ENCODE measurements at regions not wholly inside any gene's neighbourhood (a gene's known extent, or its start where the extent isn't known, plus 50 kb on each side); places are given as distances from the start of the nearest gene placed in this dataset.

DNA sequence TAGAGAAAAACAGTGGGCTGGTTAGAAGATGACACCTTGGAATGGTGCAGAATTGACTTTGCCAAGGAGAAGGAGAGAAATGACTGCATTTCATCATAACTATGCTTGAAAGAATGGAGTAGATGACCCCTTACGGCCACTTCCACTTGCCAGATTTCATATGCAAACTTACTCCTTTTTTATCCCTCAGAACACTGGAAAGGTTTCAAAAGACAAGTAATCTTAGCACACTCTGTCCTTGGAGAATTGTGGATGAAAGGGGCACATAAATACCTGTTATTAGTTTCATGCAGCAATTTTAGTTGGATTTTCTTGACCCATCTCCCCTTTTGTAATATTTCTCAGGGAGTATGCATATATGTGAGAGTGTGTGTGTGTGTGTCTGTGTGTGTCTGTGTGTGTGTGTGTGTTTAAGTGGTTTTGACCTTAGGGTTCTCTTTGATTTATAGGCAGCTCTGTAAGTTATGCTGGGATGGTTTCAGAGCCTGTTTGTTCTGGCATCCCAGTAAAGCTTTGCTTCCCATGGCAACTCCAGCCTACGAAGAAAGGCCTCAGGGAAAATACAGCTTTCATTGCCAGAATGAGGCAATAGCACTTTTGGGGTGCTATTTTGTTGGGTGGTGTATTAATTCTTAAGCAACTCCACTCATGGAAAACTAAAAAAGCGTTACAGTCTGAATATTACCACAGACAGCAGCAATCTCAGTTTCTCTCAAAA, 122.2 kb upstream of the TP63 start:
- Histone ChIP-seq H3K4me3 (replicated peaks in 1 of 3; ENCODE audit: low read depth in 2 of 3, low read length in 3 of 3) (no peak overlapping the region), H3K27me3 (ENCODE audit: control insufficient read depth in 2 of 2, insufficient read depth in 2 of 2, low read length in 2 of 2) (no peaks in the 10 kb centered on the region), H3K4me1 (ENCODE audit: control insufficient read depth in 1 of 2, insufficient read depth in 2 of 2, low read length in 2 of 2) (no peaks in the 10 kb centered on the region), H3K4me2 (replicated peaks; ENCODE audit: extremely low read depth, low read length, poor library complexity, severe bottlenecking) (no peak overlapping the region), H3K79me2 (ENCODE audit: insufficient read depth, low read length) (no peaks in the 10 kb centered on the region), H4K20me1 (ENCODE audit: insufficient read depth, low read length) (no peaks in the 10 kb centered on the region), H3K9ac (ENCODE audit: insufficient read depth, low read length, poor library complexity, severe bottlenecking) (no peak overlapping the region), H3K9me3 (replicated peaks in 1 of 2; ENCODE audit: control insufficient read depth in 1 of 2, insufficient read depth in 1 of 2, low read length in 2 of 2) (no peaks in the 10 kb centered on the region), H3K36me3 (replicated peaks in 1 of 2; ENCODE audit: control insufficient read depth in 1 of 2, insufficient read depth in 2 of 2, low read length in 2 of 2) (no peaks in the 10 kb centered on the region), H2AFZ (ENCODE audit: insufficient read depth, low read depth, low read length, poor library complexity, severe bottlenecking) (no peak overlapping the region), H3K27ac (ENCODE audit: low read depth in 1 of 2, low read length in 2 of 2) (no peak overlapping the region)
- Mint-ChIP-seq H3K9me3 (no peaks in the 10 kb centered on the region), H3K27ac (no peak overlapping the region), H3K4me3 (no peak overlapping the region), H3K27me3 (ENCODE audit: low read depth in 3 of 3) (peaks cover 0 to 2% (median 0%) of the 10 kb centered on the region in 3 donors), H3K36me3 (no peaks in the 10 kb centered on the region), H3K4me1 (no peaks in the 10 kb centered on the region)
- WGBS (ENCODE audit: insufficient coverage): no CpG with 5 or more reads among the region's 3 CpGs
- DNase-seq: no peak
- intact Hi-C loops (cut with micrococcal nuclease): no loop called here
- TF ChIP-seq, protein P1, sequence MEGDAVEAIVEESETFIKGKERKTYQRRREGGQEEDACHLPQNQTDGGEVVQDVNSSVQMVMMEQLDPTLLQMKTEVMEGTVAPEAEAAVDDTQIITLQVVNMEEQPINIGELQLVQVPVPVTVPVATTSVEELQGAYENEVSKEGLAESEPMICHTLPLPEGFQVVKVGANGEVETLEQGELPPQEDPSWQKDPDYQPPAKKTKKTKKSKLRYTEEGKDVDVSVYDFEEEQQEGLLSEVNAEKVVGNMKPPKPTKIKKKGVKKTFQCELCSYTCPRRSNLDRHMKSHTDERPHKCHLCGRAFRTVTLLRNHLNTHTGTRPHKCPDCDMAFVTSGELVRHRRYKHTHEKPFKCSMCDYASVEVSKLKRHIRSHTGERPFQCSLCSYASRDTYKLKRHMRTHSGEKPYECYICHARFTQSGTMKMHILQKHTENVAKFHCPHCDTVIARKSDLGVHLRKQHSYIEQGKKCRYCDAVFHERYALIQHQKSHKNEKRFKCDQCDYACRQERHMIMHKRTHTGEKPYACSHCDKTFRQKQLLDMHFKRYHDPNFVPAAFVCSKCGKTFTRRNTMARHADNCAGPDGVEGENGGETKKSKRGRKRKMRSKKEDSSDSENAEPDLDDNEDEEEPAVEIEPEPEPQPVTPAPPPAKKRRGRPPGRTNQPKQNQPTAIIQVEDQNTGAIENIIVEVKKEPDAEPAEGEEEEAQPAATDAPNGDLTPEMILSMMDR (IDR thresholded peaks at IDR 0.05): no peak

DNA sequence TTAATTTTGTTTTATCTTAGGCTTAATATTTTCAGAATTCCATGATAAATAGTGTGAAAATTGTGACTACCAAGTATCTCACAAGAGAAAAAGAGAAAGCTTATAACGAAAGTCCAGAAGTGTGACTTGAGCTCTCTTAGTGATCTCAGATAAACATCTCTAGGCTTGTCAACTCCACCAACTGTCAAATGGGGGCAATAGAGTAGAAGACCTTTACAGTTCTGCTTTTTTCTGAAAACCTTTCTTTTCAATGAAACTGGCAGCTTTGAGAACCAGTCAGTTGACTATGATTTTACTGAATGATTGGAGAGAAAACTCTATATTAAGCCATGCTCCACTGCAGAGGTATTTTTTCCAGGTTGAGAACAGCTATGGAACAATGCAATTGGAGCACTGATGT, 119.2 kb upstream of the TP63 start:
- Histone ChIP-seq H3K4me1 (ENCODE audit: control insufficient read depth in 1 of 2, insufficient read depth in 2 of 2, low read length in 2 of 2) (no peaks in the 10 kb centered on the region), H3K4me2 (replicated peaks; ENCODE audit: extremely low read depth, low read length, poor library complexity, severe bottlenecking) (no peak overlapping the region), H2AFZ (ENCODE audit: insufficient read depth, low read depth, low read length, poor library complexity, severe bottlenecking) (no peak overlapping the region), H3K79me2 (ENCODE audit: insufficient read depth, low read length) (no peaks in the 10 kb centered on the region), H3K27me3 (ENCODE audit: control insufficient read depth in 2 of 2, insufficient read depth in 2 of 2, low read length in 2 of 2) (no peaks in the 10 kb centered on the region), H4K20me1 (ENCODE audit: insufficient read depth, low read length) (no peaks in the 10 kb centered on the region), H3K9me3 (replicated peaks in 1 of 2; ENCODE audit: control insufficient read depth in 1 of 2, insufficient read depth in 1 of 2, low read length in 2 of 2) (peaks cover 0 to 2% of the 10 kb centered on the region in 2 donors), H3K4me3 (replicated peaks in 1 of 3; ENCODE audit: low read depth in 2 of 3, low read length in 3 of 3) (no peak overlapping the region), H3K36me3 (replicated peaks in 1 of 2; ENCODE audit: control insufficient read depth in 1 of 2, insufficient read depth in 2 of 2, low read length in 2 of 2) (no peaks in the 10 kb centered on the region), H3K27ac (ENCODE audit: low read depth in 1 of 2, low read length in 2 of 2) (no peak overlapping the region), H3K9ac (ENCODE audit: insufficient read depth, low read length, poor library complexity, severe bottlenecking) (no peak overlapping the region)
- no CpG with 5 or more reads among the region's 1 CpG for WGBS (ENCODE audit: insufficient coverage)
- DNase-seq: no peak
- intact Hi-C loops (cut with micrococcal nuclease): no loop called here
- H3K27ac Mint-ChIP-seq: no peak overlapping the region
- TF ChIP-seq, protein P1 (IDR thresholded peaks at IDR 0.05): no peak
- no peak overlapping the region for H3K4me3 Mint-ChIP-seq
- H3K36me3 Mint-ChIP-seq: no peaks in the 10 kb centered on the region
- H3K27me3 Mint-ChIP-seq (ENCODE audit: low read depth in 3 of 3): peaks cover 0 to 5% (median 0%) of the 10 kb centered on the region in 3 donors
- no peaks in the 10 kb centered on the region for H3K4me1 Mint-ChIP-seq
- peaks cover 0 to 5% (median 4%) of the 10 kb centered on the region in 7 donors for H3K9me3 Mint-ChIP-seq
